ENCODE measurements at regions not wholly inside any gene's neighbourhood (a gene's known extent, or its start where the extent isn't known, plus 50 kb on each side); places are given as distances from the start of the nearest gene placed in this dataset.

DNA sequence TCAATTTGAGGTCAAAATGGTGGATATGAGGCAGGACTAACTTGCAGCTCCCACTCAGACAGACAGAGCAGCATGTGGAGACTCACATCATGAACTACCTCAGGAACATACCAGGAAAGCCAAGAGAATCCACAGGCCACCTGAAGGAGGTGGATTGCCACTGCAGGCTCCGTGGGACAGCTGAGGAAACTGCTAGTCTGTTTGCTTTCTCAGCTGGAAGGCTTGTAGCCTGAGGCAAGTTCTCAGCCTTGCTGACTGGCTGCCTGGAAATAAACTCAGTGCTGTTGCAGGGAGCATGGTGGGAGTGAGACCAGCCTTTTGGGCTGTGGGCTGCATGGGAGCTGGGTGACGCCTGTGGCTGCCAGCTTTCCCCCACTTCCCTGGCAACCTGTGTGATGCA lies 202.9 kb downstream of the ZNF248 start:
- ChIA-PET CTCF (no interaction called here), POLR2A (no interaction called here)
- TF ChIP-seq HDGF (IDR thresholded peaks at IDR 0.05; ENCODE audit: borderline replicate concordance), result no peak
- no peak for TF ChIP-seq PKNOX1 (IDR thresholded peaks at IDR 0.05)
- TF ChIP-seq TARDBP (IDR thresholded peaks at IDR 0.05), result no peak
- no peak for TF ChIP-seq ELF4 (IDR thresholded peaks at IDR 0.05)
- no peak for TF ChIP-seq ARNT (IDR thresholded peaks at IDR 0.05)
- no peak for DNase-seq (ENCODE audit: extremely low spot score)

GRCh38 chr10:37643187-37643586 lies 214.2 kb downstream of the ZNF248 start:
- no peak for DNase-seq (ENCODE audit: extremely low spot score)
- TF ChIP-seq ARNT (IDR thresholded peaks at IDR 0.05) (no peak), TARDBP (IDR thresholded peaks at IDR 0.05) (no peak), NFRKB (IDR thresholded peaks at IDR 0.05) (no peak), FOXM1 (IDR thresholded peaks at IDR 0.05; ENCODE audit: borderline replicate concordance) (no peak), HDGF (IDR thresholded peaks at IDR 0.05; ENCODE audit: borderline replicate concordance) (no peak), FOXK2 (IDR thresholded peaks at IDR 0.05) (no peak), FOXA1 (IDR thresholded peaks at IDR 0.05) (no peak), CTBP1 (IDR thresholded peaks at IDR 0.05; ENCODE audit: borderline replicate concordance) (no peak), L3MBTL2 (conservative IDR thresholded peaks at IDR 0.05) (no peak), SUZ12 (IDR thresholded peaks at IDR 0.05) (no peak), PKNOX1 (IDR thresholded peaks at IDR 0.05) (no peak), ELF4 (IDR thresholded peaks at IDR 0.05) (no peak), LEF1 (IDR thresholded peaks at IDR 0.05; ENCODE audit: borderline replicate concordance) (no peak), BHLHE40 (IDR thresholded peaks at IDR 0.05; ENCODE audit: borderline replicate concordance) (no peak)
- POLR2A ChIA-PET, result no interaction called here

GRCh38 chr10:37640301-37640700 lies 217.1 kb downstream of the ZNF248 start:
- ChIA-PET CTCF (no interaction called here), POLR2A (no interaction called here)
- TF ChIP-seq ELF4 (IDR thresholded peaks at IDR 0.05) (no peak), BHLHE40 (IDR thresholded peaks at IDR 0.05; ENCODE audit: borderline replicate concordance) (no peak), SUZ12 (IDR thresholded peaks at IDR 0.05) (no peak), FOXA1 (IDR thresholded peaks at IDR 0.05) (no peak), HDGF (IDR thresholded peaks at IDR 0.05; ENCODE audit: borderline replicate concordance) (no peak), CTBP1 (IDR thresholded peaks at IDR 0.05; ENCODE audit: borderline replicate concordance) (no peak), PKNOX1 (IDR thresholded peaks at IDR 0.05) (no peak)
- no peak for DNase-seq (ENCODE audit: extremely low spot score)

More at GRCh38 chr10:37643187-37643586, 214.2 kb downstream of the ZNF248 start:
- CTCF ChIA-PET, result no interaction called here

GRCh38 chr10:37639200-37639599 lies 218.2 kb downstream of the ZNF248 start:
- no peak for DNase-seq (ENCODE audit: extremely low spot score)
- TF ChIP-seq FOXM1 (IDR thresholded peaks at IDR 0.05; ENCODE audit: borderline replicate concordance) (no peak), ARNT (IDR thresholded peaks at IDR 0.05) (no peak), FOXK2 (IDR thresholded peaks at IDR 0.05) (no peak), NFRKB (IDR thresholded peaks at IDR 0.05) (no peak), SUZ12 (IDR thresholded peaks at IDR 0.05) (no peak), PKNOX1 (IDR thresholded peaks at IDR 0.05) (no peak), LEF1 (IDR thresholded peaks at IDR 0.05; ENCODE audit: borderline replicate concordance) (no peak), CTBP1 (IDR thresholded peaks at IDR 0.05; ENCODE audit: borderline replicate concordance) (no peak), FOXA1 (IDR thresholded peaks at IDR 0.05) (no peak), SP1 (IDR thresholded peaks at IDR 0.05) (no peak), L3MBTL2 (conservative IDR thresholded peaks at IDR 0.05) (no peak), ELF4 (IDR thresholded peaks at IDR 0.05) (no peak), TARDBP (IDR thresholded peaks at IDR 0.05) (no peak)
- ChIA-PET CTCF (no interaction called here), POLR2A (no interaction called here)

DNA sequence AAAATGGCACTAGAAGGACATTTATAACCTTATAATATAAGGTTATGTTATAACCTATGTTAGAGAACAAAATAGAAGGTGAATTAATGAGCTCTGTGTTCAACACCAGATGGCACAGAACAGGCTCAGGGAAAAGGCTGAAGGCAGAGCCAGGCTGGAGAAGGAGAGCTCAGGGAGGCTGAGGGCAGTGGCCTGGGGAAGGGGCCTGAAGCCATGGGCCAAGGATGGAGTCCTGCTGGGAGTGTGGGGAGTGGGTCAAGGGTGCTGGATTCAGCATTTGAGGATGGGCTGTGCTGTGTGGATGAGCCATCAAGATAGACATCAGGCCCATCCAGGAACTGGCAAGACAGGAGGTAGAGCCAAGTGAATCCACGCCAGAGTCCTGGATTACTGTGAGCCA lies 218.8 kb downstream of the ZNF248 start:
- CTCF ChIA-PET, result no interaction called here

More for the DNA sequence above, 218.8 kb downstream of the ZNF248 start:
- TF ChIP-seq PKNOX1 (IDR thresholded peaks at IDR 0.05) (no peak), SP1 (IDR thresholded peaks at IDR 0.05) (no peak), LEF1 (IDR thresholded peaks at IDR 0.05; ENCODE audit: borderline replicate concordance) (no peak), CTBP1 (IDR thresholded peaks at IDR 0.05; ENCODE audit: borderline replicate concordance) (no peak), FOXM1 (IDR thresholded peaks at IDR 0.05; ENCODE audit: borderline replicate concordance) (no peak), FOXK2 (IDR thresholded peaks at IDR 0.05) (no peak), HDGF (IDR thresholded peaks at IDR 0.05; ENCODE audit: borderline replicate concordance) (no peak), TARDBP (IDR thresholded peaks at IDR 0.05) (no peak), FOXA1 (IDR thresholded peaks at IDR 0.05) (no peak), SUZ12 (IDR thresholded peaks at IDR 0.05) (no peak), ARNT (IDR thresholded peaks at IDR 0.05) (no peak), L3MBTL2 (conservative IDR thresholded peaks at IDR 0.05) (no peak), BHLHE40 (IDR thresholded peaks at IDR 0.05; ENCODE audit: borderline replicate concordance) (no peak), ELF4 (IDR thresholded peaks at IDR 0.05) (no peak)
- no peak for DNase-seq (ENCODE audit: extremely low spot score)
- POLR2A ChIA-PET, result no interaction called here
